Vagina (tissue), 2 donors: ENCODE measurements at regions not wholly inside any gene's neighbourhood (a gene's known extent, or its start where the extent isn't known, plus 50 kb on each side); places are given as distances from the start of the nearest gene placed in this dataset.
"Not testable (repeated sequence)": the region's sequence is repeated elsewhere in the genome, so short reads cannot be mapped to it uniquely, and the experiment has no call there.

ENCODE experiments used
- POLR2A ChIP-seq, 2 donors: fragments of 450-650 bp; IDR thresholded peaks; one replicate each; pipeline ENCODE4 v1.6.1; 2017; ENCODE audit warnings: antibody characterized with exemption in 2 of 2, mild to moderate bottlenecking in 2 of 2, moderate library complexity in 2 of 2
- POLR2AphosphoS5 ChIP-seq, 2 donors: sonication (generic); formaldehyde crosslinking; IDR thresholded peaks; one replicate each; pipeline ENCODE4 v1.9.0; 2017; ENCODE audit warnings: antibody characterized with exemption in 2 of 2, mild to moderate bottlenecking in 2 of 2, low read depth in 1 of 2; ENCODE audit not compliant: insufficient read depth in 1 of 2

DNA sequence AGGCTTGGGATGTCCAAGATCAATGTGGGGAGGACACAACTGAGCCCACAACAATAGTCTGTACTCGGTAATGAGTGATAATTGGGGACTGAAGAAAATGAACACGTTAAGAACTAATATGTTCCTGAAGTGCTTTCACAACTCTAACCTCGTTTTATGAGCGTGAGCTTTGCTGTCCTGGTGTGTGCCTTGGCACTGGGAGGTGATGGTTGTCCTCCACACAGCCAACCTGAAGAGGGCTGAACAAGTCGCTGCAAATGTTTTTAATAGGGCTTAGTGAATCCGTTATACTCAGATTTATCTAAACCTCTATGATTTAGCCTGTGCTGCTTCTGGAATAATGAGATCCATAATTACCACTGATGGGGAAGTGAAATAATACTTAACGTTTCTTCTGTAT, 76.5 kb upstream of the PZP start:
- TF ChIP-seq POLR2AphosphoS5 (IDR thresholded peaks at IDR 0.05; ENCODE audit: insufficient read depth in 1 of 2, low read depth in 1 of 2); POLR2A (IDR thresholded peaks at IDR 0.05): not testable (repeated sequence)
